ENCODE measurements at regions not wholly inside any gene's neighbourhood (a gene's known extent, or its start where the extent isn't known, plus 50 kb on each side); places are given as distances from the start of the nearest gene placed in this dataset.

DNA sequence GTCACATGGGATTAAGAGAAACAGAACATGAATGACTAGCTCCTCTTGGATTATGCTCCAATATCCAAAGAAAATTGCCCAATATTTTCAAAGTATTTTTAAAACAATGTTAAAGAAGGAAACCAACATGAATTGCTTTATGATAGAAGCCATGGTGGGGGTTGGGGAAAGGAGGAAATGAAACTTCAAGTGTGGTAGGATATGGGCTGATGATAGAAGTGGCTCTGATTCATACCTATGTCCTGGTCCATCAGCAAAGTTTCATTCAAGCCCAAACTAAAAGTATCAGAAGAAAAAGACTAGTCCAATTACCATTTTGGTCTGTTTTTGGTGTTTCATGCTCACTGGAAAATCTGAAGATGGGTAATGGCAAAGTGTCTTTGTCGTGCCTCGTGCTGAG, 104.2 kb upstream of the PROX1 start:
- no peak for TF ChIP-seq EP300 (IDR thresholded peaks at IDR 0.05; ENCODE audit: borderline replicate concordance)
- no peak for TF ChIP-seq TAF1 (IDR thresholded peaks at IDR 0.05; ENCODE audit: low read depth)
- TF ChIP-seq YY1 (IDR thresholded peaks at IDR 0.05; ENCODE audit: low read depth): no peak
- TF ChIP-seq MAX (IDR thresholded peaks at IDR 0.05): no peak
- TF ChIP-seq EGR1 (IDR thresholded peaks at IDR 0.05): no peak
- no peak for TF ChIP-seq ZBTB7A (IDR thresholded peaks at IDR 0.05; ENCODE audit: low read depth)
- TF ChIP-seq RAD21 (IDR thresholded peaks at IDR 0.05; ENCODE audit: low read depth): no peak
- TF ChIP-seq, protein P1, sequence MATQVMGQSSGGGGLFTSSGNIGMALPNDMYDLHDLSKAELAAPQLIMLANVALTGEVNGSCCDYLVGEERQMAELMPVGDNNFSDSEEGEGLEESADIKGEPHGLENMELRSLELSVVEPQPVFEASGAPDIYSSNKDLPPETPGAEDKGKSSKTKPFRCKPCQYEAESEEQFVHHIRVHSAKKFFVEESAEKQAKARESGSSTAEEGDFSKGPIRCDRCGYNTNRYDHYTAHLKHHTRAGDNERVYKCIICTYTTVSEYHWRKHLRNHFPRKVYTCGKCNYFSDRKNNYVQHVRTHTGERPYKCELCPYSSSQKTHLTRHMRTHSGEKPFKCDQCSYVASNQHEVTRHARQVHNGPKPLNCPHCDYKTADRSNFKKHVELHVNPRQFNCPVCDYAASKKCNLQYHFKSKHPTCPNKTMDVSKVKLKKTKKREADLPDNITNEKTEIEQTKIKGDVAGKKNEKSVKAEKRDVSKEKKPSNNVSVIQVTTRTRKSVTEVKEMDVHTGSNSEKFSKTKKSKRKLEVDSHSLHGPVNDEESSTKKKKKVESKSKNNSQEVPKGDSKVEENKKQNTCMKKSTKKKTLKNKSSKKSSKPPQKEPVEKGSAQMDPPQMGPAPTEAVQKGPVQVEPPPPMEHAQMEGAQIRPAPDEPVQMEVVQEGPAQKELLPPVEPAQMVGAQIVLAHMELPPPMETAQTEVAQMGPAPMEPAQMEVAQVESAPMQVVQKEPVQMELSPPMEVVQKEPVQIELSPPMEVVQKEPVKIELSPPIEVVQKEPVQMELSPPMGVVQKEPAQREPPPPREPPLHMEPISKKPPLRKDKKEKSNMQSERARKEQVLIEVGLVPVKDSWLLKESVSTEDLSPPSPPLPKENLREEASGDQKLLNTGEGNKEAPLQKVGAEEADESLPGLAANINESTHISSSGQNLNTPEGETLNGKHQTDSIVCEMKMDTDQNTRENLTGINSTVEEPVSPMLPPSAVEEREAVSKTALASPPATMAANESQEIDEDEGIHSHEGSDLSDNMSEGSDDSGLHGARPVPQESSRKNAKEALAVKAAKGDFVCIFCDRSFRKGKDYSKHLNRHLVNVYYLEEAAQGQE (IDR thresholded peaks at IDR 0.05; ENCODE audit: low read depth): no peak
- no peak for TF ChIP-seq FOXM1 (IDR thresholded peaks at IDR 0.05; ENCODE audit: borderline replicate concordance, low read depth)
- no peak for TF ChIP-seq CEBPB (IDR thresholded peaks at IDR 0.05)
- TF ChIP-seq NFIC (IDR thresholded peaks at IDR 0.05): no peak

Data from Ishikawa (cell line).